Midbrain (tissue), 1 donor: ENCODE measurements at regions not wholly inside any gene's neighbourhood (a gene's known extent, or its start where the extent isn't known, plus 50 kb on each side); places are given as distances from the start of the nearest gene placed in this dataset.
"Not testable (repeated sequence)": the region's sequence is repeated elsewhere in the genome, so short reads cannot be mapped to it uniquely, and the experiment has no call there.

Experiments used
- DNase-seq: peaks from one replicate; lab custom pipeline; 2025; lab: John Stamatoyannopoulos, UW

GRCh38 chr9:31104249-31104648 is 1280.2 kb upstream of the ACO1 start:
- DNase-seq = no peak

GRCh38 chr9:31112491-31112890 is 1272.0 kb upstream of the ACO1 start:
- DNase-seq = no peak

GRCh38 chr9:31114346-31114745 is 1270.1 kb upstream of the ACO1 start:
- no peak for DNase-seq

- no peak for DNase-seq
Measured at GRCh38 chr9:31119890-31120454, 1264.5 kb upstream of the ACO1 start.

GRCh38 chr9:31124389-31124788 is 1260.1 kb upstream of the ACO1 start:
- DNase-seq = no peak

- DNase-seq = no peak
Measured at GRCh38 chr9:31135567-31135966, 1248.9 kb upstream of the ACO1 start.

GRCh38 chr9:31136524-31136923 is 1247.9 kb upstream of the ACO1 start:
- DNase-seq = no peak

GRCh38 chr9:31137176-31138160 is 1247.0 kb upstream of the ACO1 start:
- DNase-seq = peak; percentile 1

GRCh38 chr9:31140316-31140715 is 1244.1 kb upstream of the ACO1 start:
- DNase-seq = peak; percentile 10

- DNase-seq = no peak
Measured at GRCh38 chr9:31142456-31142855, 1242.0 kb upstream of the ACO1 start.

GRCh38 chr9:31144614-31145013 is 1239.8 kb upstream of the ACO1 start:
- DNase-seq = no peak

- DNase-seq = no peak
Measured at GRCh38 chr9:31146485-31147166, 1237.8 kb upstream of the ACO1 start.

- no peak for DNase-seq
Measured at GRCh38 chr9:31153250-31153840, 1231.1 kb upstream of the ACO1 start.

- DNase-seq = no peak
Measured at GRCh38 chr9:31166516-31166915, 1217.9 kb upstream of the ACO1 start.

GRCh38 chr9:31168161-31168560 is 1216.3 kb upstream of the ACO1 start:
- DNase-seq = no peak

GRCh38 chr9:31174681-31175080 is 1209.8 kb upstream of the ACO1 start:
- no peak for DNase-seq

- no peak for DNase-seq
Measured at GRCh38 chr9:31183866-31184265, 1200.6 kb upstream of the ACO1 start.

GRCh38 chr9:31185831-31186230 is 1198.6 kb upstream of the ACO1 start:
- no peak for DNase-seq

- no peak for DNase-seq
Measured at GRCh38 chr9:31188496-31188895, 1195.9 kb upstream of the ACO1 start.

- no peak for DNase-seq
Measured at GRCh38 chr9:31210978-31211570, 1173.4 kb upstream of the ACO1 start.

- not testable (repeated sequence) for DNase-seq
Measured at GRCh38 chr9:31229976-31230375, 1154.5 kb upstream of the ACO1 start.

GRCh38 chr9:31232485-31232884 is 1152.0 kb upstream of the ACO1 start:
- DNase-seq = no peak
